K562 (cell line): ENCODE measurements at regions not wholly inside any gene's neighbourhood (a gene's known extent, or its start where the extent isn't known, plus 50 kb on each side); places are given as distances from the start of the nearest gene placed in this dataset.

Source experiments
- ATAC-seq: fragments of 200-7000 bp; cut with Tn5 transposase; 3 replicates; pipeline ENCODE4 v1.9.1; 2020; ENCODE audit warnings: moderate library complexity
- BruUV-seq: library from RNA; stranded (reverse); fragments of 400-500 nt; replicated peaks from 2 replicates; lab custom pipeline; 2021; lab: Mats Ljungman, UMichigan
- CTCF ChIA-PET: fragments of 300-600 bp; formaldehyde crosslinking; extraction: SDS; loops from one replicate; lab custom pipeline; 2021; ENCODE audit warnings: low intra/inter-chr PET ratio; lab: Yijun Ruan, JAX
- POLR2A ChIA-PET: fragments of 300-600, 350-650 bp; sonication (Branson Sonifier 250); formaldehyde crosslinking; extraction: SDS; loops from one replicate; lab custom pipeline; 2021; ENCODE audit warnings: antibody characterized with exemption, inconsistent platforms; lab: Yijun Ruan, JAX
- DNase-seq, 4 experiments: peaks; one replicate each; pipeline versions ENCODE4 v3.0.0 to v3.0.0-alpha.2; 2011 to 2018; ENCODE audit warnings: low spot score in 3 of 4, mixed read lengths in 3 of 4; ENCODE audit errors: extremely low read depth in 1 of 4
- FAIRE-seq: peaks from 2 replicates; lab custom pipeline; 2011; peaks lifted over from hg19 to GRCh38; lab: Jason Lieb, UNC
- H2AFZ ChIP-seq: 2 replicates; pipeline ENCODE4 v1.6.0; 2011; ENCODE audit warnings: low read depth, low read length, control low read depth, inconsistent platforms
- H3K27ac ChIP-seq: fragments of 200-600 bp; 3 replicates; pipeline ENCODE4 v1.8.0; 2011; ENCODE audit warnings: low read depth, mild to moderate bottlenecking, control low read depth, inconsistent platforms, low read length, moderate library complexity, mixed read lengths; ENCODE audit errors: extremely low read depth
- H3K27me3 ChIP-seq, 2 experiments: fragments of 300-600 bp in 1 of 2; 2 replicates in 1 of 2; 3 replicates in 1 of 2; pipeline versions ENCODE4 v1.6.0 to v1.8.0; 2011; ENCODE audit warnings: inconsistent platforms in 2 of 2, low read length in 2 of 2, mild to moderate bottlenecking in 1 of 2, mixed read lengths in 1 of 2, moderate library complexity in 1 of 2; ENCODE audit not compliant: control insufficient read depth in 2 of 2, insufficient read depth in 2 of 2
- H3K36me3 ChIP-seq: fragments of 300-600 bp; 3 replicates; pipeline ENCODE4 v1.8.0; 2011; ENCODE audit warnings: mild to moderate bottlenecking, low read length, inconsistent platforms; ENCODE audit not compliant: control insufficient read depth, insufficient read depth
- H3K4me1 ChIP-seq, 2 experiments: fragments of 200-600 bp in 1 of 2; replicated peaks in 1 of 2; 2 replicates in 1 of 2; 3 replicates in 1 of 2; pipeline versions ENCODE4 v1.5.1 to v1.8.0; 2011; ENCODE audit warnings: inconsistent platforms in 2 of 2, low read length in 2 of 2, mild to moderate bottlenecking in 1 of 2, mixed read lengths in 1 of 2, moderate library complexity in 1 of 2; ENCODE audit not compliant: control insufficient read depth in 2 of 2, insufficient read depth in 2 of 2
- H3K4me2 ChIP-seq: 2 replicates; pipeline ENCODE4 v1.6.1; 2011; ENCODE audit warnings: low read length, control low read depth, inconsistent platforms, mixed read lengths; ENCODE audit not compliant: insufficient read depth
- H3K4me3 ChIP-seq: fragments of 200-600 bp; sonication (generic), shearing (Covaris generic); 2 replicates; pipeline ENCODE4 v1.5.1; 2016; ENCODE audit warnings: control low read depth, inconsistent platforms
- H3K79me2 ChIP-seq: fragments of 200-600 bp; 3 replicates; pipeline ENCODE4 v1.8.0; 2011; ENCODE audit warnings: low read length, inconsistent platforms; ENCODE audit not compliant: control insufficient read depth, insufficient read depth
- H3K9ac ChIP-seq, 2 experiments: 2 replicates each; pipeline versions ENCODE4 v1.6.0 to v1.6.1; 2011; ENCODE audit warnings: low read depth in 2 of 2, low read length in 2 of 2, control low read depth in 1 of 2, inconsistent platforms in 1 of 2, mild to moderate bottlenecking in 1 of 2, mixed read lengths in 1 of 2; ENCODE audit not compliant: insufficient read depth in 1 of 2
- H3K9me1 ChIP-seq: one replicate; pipeline ENCODE4 v1.6.0; 2011; ENCODE audit warnings: inconsistent platforms, mild to moderate bottlenecking, low read length, moderate library complexity; ENCODE audit not compliant: control insufficient read depth, insufficient read depth
- H3K9me3 ChIP-seq: replicated peaks from 2 replicates; pipeline ENCODE4 v1.5.1; 2011; ENCODE audit warnings: low read depth, low read length, inconsistent platforms; ENCODE audit not compliant: control insufficient read depth, insufficient read depth
- H4K20me1 ChIP-seq: replicated peaks from 2 replicates; pipeline ENCODE4 v1.6.1; 2011; ENCODE audit warnings: low read length, inconsistent platforms, mixed read lengths; ENCODE audit not compliant: control insufficient read depth, insufficient read depth
- E2F6 ChIP-seq, 2 experiments: IDR thresholded peaks; 2 replicates each; pipeline ENCODE4 v1.6.1; 2011; ENCODE audit warnings: borderline replicate concordance in 1 of 2, control low read depth in 1 of 2, low read depth in 1 of 2, low read length in 1 of 2, mild to moderate bottlenecking in 1 of 2, mixed read lengths in 1 of 2, moderate library complexity in 1 of 2; ENCODE audit not compliant: insufficient read depth in 1 of 2, insufficient read length in 1 of 2, poor library complexity in 1 of 2, severe bottlenecking in 1 of 2; ENCODE audit errors: extremely low read depth in 1 of 2
- KDM5B ChIP-seq: fragments of 200-600 bp; sonication (generic); IDR thresholded peaks from 2 replicates; pipeline ENCODE4 v1.6.1; 2012; ENCODE audit warnings: low read depth, mild to moderate bottlenecking, moderate library complexity, low read length, control low read depth, inconsistent platforms; ENCODE audit not compliant: insufficient replicate concordance
- MAFK ChIP-seq: IDR thresholded peaks from 2 replicates; pipeline ENCODE4 v1.6.1; 2011; ENCODE audit warnings: low read length, improper control_type of control experiment
- RERE ChIP-seq: sonication (generic); formaldehyde crosslinking; IDR thresholded peaks from 2 replicates; pipeline ENCODE4 v1.8.0; 2023; ENCODE audit warnings: missing genetic modification reagents, mild to moderate bottlenecking, borderline replicate concordance
- ZNF408 ChIP-seq: fragments of 250-450 bp; sonication (Bioruptor Pico); IDR thresholded peaks from 2 replicates; pipeline ENCODE4 v1.4.0; 2020; ENCODE audit warnings: low read depth, mild to moderate bottlenecking, moderate library complexity
- ZNF561 ChIP-seq: fragments of 450-650 bp; formaldehyde crosslinking; conservative IDR thresholded peaks from 2 replicates; pipeline ENCODE4 v1.4.0; 2020; ENCODE audit warnings: mild to moderate bottlenecking, moderate library complexity
- ZNF696 ChIP-seq: fragments of 250-450 bp; sonication (Bioruptor Pico); conservative IDR thresholded peaks from 2 replicates; pipeline ENCODE4 v1.4.0; 2020; ENCODE audit warnings: mild to moderate bottlenecking, moderate library complexity
- WGBS: fragments of 100-300 bp; shearing (Covaris generic); methylation state at CpG from one replicate; pipeline ENCODE4 v1.1.6; 2016; ENCODE audit warnings: low coverage, mixed read lengths; ENCODE audit not compliant: insufficient coverage; ENCODE audit errors: missing lambda C conversion rate; 5-methylcytosine and 5-hydroxymethylcytosine counted together
- in situ Hi-C: fragments of 300-500 bp; cut with MboI; formaldehyde crosslinking; loops from 4 replicates; pipeline ENCODE4 v1.15.0; 2018; ENCODE audit warnings: inconsistent platforms, mixed read lengths
- intact Hi-C: fragments of 100-400 bp; cut with micrococcal nuclease; formaldehyde crosslinking; loops from 2 replicates; pipeline ENCODE4 v1.14.2; 2022

DNA sequence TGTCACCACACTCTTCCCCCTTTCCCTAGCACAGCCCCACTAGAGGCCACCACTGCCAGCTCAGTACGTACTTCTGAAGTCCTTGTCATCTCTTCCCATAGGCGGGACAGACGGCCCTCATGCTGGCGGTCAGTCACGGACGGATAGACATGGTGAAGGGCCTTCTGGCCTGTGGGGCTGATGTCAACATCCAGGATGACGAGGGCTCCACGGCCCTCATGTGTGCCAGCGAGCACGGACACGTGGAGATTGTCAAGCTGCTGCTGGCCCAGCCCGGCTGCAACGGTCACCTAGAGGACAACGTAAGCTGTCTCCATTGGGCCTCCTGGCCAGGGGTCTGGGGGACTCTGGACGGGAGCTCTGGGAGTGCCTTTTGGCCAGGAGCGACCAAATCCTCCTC is 99.4 kb upstream of the DMRT1 start:
- Histone ChIP-seq H3K9me3 (no peaks in the 10 kb centered on the region), H3K36me3 (no peaks in the 10 kb centered on the region), H3K4me2 (no peak overlapping the region), H3K9me1 (no peaks in the 10 kb centered on the region), H3K4me3 (no peak overlapping the region), H3K79me2 (no peaks in the 10 kb centered on the region), H3K27me3 (peaks cover 0 to 34% of the 10 kb centered on the region in 2 experiments; a peak in 3 of 5 replicates), H4K20me1 (no peaks in the 10 kb centered on the region), H3K9ac (no peak overlapping the region), H2AFZ (no peak overlapping the region), H3K27ac (no peak overlapping the region), H3K4me1 (no peaks in the 10 kb centered on the region; a peak in 1 of 5 replicates)
- DNase-seq = no peak
- intact Hi-C loops = no loop called here
- CTCF ChIA-PET = no interaction called here
- in situ Hi-C loops = no loop called here
- POLR2A ChIA-PET = interaction anchor here (0.6 to 1.2 kb wide), 2 partner anchors 8 to 28 kb away, joined by 3 read pairs; no protein-coding TSS in a partner anchor
- whole genome bisulfite sequencing = 1% methylated on average over 15 of the region's 16 CpGs
- TF ChIP-seq ZNF408 (CRISPR knock-in tag) = no peak
- ATAC-seq = no peak
- no peak for FAIRE-seq
- BruUV-seq = no TSS peak

DNA sequence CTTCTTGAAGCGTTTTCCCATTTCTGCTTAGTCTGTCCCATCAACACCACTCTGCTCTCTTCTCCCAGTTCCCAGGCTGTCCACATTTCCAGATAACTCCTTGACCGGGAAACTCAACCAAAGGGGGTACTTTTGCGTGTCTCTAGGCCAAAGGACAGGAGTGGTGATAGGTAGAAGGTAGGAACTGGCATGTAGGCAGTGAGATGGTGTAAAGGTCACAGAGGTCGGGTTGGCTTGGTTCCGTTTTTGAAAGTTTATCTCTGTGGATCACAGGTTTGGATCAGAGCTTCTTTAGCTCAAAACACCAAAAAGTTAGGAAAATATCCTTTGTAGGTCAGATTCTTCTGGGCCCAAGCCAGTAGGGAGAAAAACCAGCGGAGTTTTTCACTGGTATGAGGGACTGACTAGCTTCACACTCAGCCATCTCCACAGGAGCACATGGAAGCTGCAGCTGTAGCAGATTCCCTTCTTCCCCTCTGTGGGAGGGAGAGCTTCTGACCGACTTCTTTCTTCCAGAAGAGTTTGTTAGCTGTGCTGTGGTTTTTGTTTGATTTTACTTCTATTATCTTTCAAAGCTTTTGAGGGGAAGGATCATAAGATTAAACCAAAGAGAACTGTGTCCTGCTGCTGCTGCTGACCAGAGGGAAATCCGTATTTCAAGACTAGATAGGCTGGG is 98.4 kb upstream of the DMRT1 start:
- H3K27me3 ChIP-seq = peaks cover 0 to 34% of the 10 kb centered on the region in 2 experiments; a peak in 3 of 5 replicates
- no peaks in the 10 kb centered on the region; a peak in 1 of 5 replicates for H3K4me1 ChIP-seq
- H3K9me3 ChIP-seq = no peaks in the 10 kb centered on the region
- H3K79me2 ChIP-seq = no peaks in the 10 kb centered on the region
- ChIA-PET POLR2A (interaction anchor here (1.2 kb wide), 1 partner anchor 9 kb away, joined by 3 read pairs; no protein-coding TSS in a partner anchor), CTCF (no interaction called here)
- no peaks in the 10 kb centered on the region for H3K9me1 ChIP-seq
- H3K4me3 ChIP-seq = no peak overlapping the region
- 0% methylated on average over 8 of the region's 8 CpGs for WGBS
- intact Hi-C loops (no loop called here), in situ Hi-C loops (no loop called here)
- H3K4me2 ChIP-seq = no peak overlapping the region
- FAIRE-seq = no peak
- no peak for DNase-seq
- no TSS peak for BruUV-seq
- H3K36me3 ChIP-seq = no peaks in the 10 kb centered on the region
- no peak overlapping the region for H2AFZ ChIP-seq
- H3K27ac ChIP-seq = no peak overlapping the region
- ATAC-seq = no peak
- no peak overlapping the region for H3K9ac ChIP-seq
- no peaks in the 10 kb centered on the region for H4K20me1 ChIP-seq
- no peak for TF ChIP-seq ZNF696 (CRISPR knock-in tag)
- TF ChIP-seq ZNF561 (CRISPR knock-in tag) = no peak
- TF ChIP-seq MAFK = no peak
- no peak for TF ChIP-seq KDM5B
- no peak for TF ChIP-seq E2F6 (IDR thresholded peaks at IDR 0.05; ENCODE audit: borderline replicate concordance in 1 of 2, extremely low read depth in 1 of 2, insufficient read depth in 1 of 2, insufficient read length in 1 of 2, low read depth in 1 of 2, low read length in 1 of 2, poor library complexity in 1 of 2, severe bottlenecking in 1 of 2)
- TF ChIP-seq RERE (CRISPR knock-in tag) = no peak
